ENCODE measurements at regions not wholly inside any gene's neighbourhood (a gene's known extent, or its start where the extent isn't known, plus 50 kb on each side); places are given as distances from the start of the nearest gene placed in this dataset.

DNA sequence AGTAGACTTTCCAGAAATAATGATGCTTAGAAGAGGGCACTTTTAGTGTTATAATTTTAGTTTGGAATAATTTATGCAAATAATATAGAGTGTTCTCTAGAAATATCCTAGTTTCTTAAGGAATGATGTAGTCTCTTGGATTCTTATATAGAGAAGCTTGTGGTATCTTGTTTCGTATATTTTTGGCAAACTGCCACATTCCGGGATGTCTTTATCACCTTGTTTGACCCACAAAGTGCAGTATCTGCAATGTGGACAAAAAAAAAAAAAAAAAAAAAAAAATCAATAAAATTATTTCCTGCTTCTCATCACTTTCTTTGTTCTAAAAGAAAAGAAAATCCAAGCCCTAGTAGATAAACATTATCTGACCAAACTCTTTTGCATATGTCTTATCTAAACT lies 1577.7 kb upstream of the TENM3 start:
- H2AK5ac ChIP-seq (ENCODE audit: low read length), result no peak overlapping the region

DNA sequence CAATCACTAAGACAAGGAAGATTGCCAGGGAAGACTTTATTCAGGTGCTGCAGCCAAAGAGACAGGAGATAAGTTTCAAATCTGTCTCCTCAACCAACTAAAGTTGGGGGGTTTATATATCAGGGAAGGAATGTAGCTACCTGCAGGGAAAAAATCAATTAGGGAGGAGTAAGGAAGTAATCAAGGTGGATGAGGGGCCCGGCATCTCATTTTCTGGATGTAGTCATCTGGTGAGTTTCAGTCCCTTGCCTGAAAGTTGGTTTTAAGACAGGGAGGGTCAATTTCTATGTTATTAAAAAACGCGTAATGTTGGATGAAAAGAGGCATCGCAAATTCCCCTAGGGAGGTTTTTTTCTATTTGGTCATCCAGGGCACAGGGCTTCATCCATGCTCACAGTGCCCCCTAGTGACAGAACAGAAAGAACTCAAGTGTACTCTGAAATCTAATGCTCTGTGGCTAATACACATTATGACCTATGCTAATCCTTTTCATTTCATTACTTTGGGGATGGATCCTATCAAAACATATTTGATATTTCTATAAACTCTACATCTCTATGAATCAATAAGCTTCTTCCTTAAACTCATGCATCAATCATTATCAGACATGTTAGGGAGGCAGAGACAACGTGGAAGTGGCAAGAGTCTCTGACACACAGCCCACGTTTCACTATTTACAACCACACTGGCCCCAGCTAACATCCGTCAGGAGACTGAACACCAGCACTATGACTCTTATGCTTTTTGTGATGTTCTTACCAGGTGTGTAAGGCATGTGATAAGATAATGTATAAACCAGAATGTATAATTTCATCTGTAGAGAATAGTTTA lies 1577.0 kb upstream of the TENM3 start:
- Histone ChIP-seq H3K27me3 (ENCODE audit: insufficient read depth, low read length) (no peaks in the 10 kb centered on the region), H3K36me3 (ENCODE audit: control insufficient read depth in 1 of 2, insufficient read depth in 2 of 2, low read length in 2 of 2) (no peaks in the 10 kb centered on the region), H3K9me3 (ENCODE audit: insufficient read depth, low read depth, low read length) (no peaks in the 10 kb centered on the region), H2BK12ac (ENCODE audit: low read length) (no peak overlapping the region), H4K12ac (ENCODE audit: low read depth, low read length) (peak overlapping the region; percentile 43), H3K4me1 (ENCODE audit: control insufficient read depth in 1 of 2, insufficient read depth in 2 of 2, low read length in 2 of 2) (no peaks in the 10 kb centered on the region), H3K4me3 (ENCODE audit: low read depth, low read length) (no peak overlapping the region), H3K27ac (ENCODE audit: low read depth, low read length) (no peak overlapping the region), H3K14ac (ENCODE audit: low read length) (no peak overlapping the region), H2AFZ (ENCODE audit: insufficient read depth, low read length, poor library complexity) (no peak overlapping the region), H3K79me2 (ENCODE audit: control insufficient read depth, insufficient read depth, low read length, poor library complexity) (no peaks in the 10 kb centered on the region), H4K91ac (ENCODE audit: low read depth, low read length) (no peak overlapping the region), H2BK5ac (ENCODE audit: low read depth, low read length, poor library complexity) (no peak overlapping the region), H2BK120ac (ENCODE audit: insufficient read depth, low read length, poor library complexity) (no peak overlapping the region), H3K23ac (ENCODE audit: low read length) (no peak overlapping the region), H3K4me2 (ENCODE audit: low read length) (peak overlapping the region; percentile 27), H3K4ac (ENCODE audit: low read depth, low read length) (no peak overlapping the region), H3K18ac (ENCODE audit: low read length) (no peak overlapping the region), H4K8ac (ENCODE audit: low read depth, low read length) (no peak overlapping the region), H2AK5ac (ENCODE audit: low read length) (no peak overlapping the region), H3K79me1 (ENCODE audit: low read length) (no peaks in the 10 kb centered on the region), H3K9ac (ENCODE audit: low read length) (peak overlapping the region; percentile 34)
- no CpG with 5 or more reads among the region's 7 CpGs for WGBS (ENCODE audit: extremely low coverage, insufficient coverage, insufficient read length)
- DNase-seq, result peak; percentile 20 to 77

More for the DNA sequence above, 1577.7 kb upstream of the TENM3 start:
- no peaks in the 10 kb centered on the region for H3K79me2 ChIP-seq (ENCODE audit: control insufficient read depth, insufficient read depth, low read length, poor library complexity)
- H3K9me3 ChIP-seq (ENCODE audit: insufficient read depth, low read depth, low read length), result no peaks in the 10 kb centered on the region
- H3K9ac ChIP-seq (ENCODE audit: low read length), result no peak overlapping the region
- WGBS (ENCODE audit: extremely low coverage, insufficient coverage, insufficient read length), result no CpG with 5 or more reads among the region's 2 CpGs
- H4K8ac ChIP-seq (ENCODE audit: low read depth, low read length), result no peak overlapping the region
- H3K23ac ChIP-seq (ENCODE audit: low read length), result no peak overlapping the region
- H3K27me3 ChIP-seq (ENCODE audit: insufficient read depth, low read length), result no peaks in the 10 kb centered on the region
- no peaks in the 10 kb centered on the region for H3K79me1 ChIP-seq (ENCODE audit: low read length)
- no peak for DNase-seq
- H3K4me2 ChIP-seq (ENCODE audit: low read length), result no peak overlapping the region
- H2AFZ ChIP-seq (ENCODE audit: insufficient read depth, low read length, poor library complexity), result no peak overlapping the region
- no peak overlapping the region for H3K18ac ChIP-seq (ENCODE audit: low read length)
- H3K4me3 ChIP-seq (ENCODE audit: low read depth, low read length), result no peak overlapping the region
- H4K12ac ChIP-seq (ENCODE audit: low read depth, low read length), result no peak overlapping the region
- no peaks in the 10 kb centered on the region for H3K4me1 ChIP-seq (ENCODE audit: control insufficient read depth in 1 of 2, insufficient read depth in 2 of 2, low read length in 2 of 2)
- H4K91ac ChIP-seq (ENCODE audit: low read depth, low read length), result no peak overlapping the region
- no peak overlapping the region for H3K4ac ChIP-seq (ENCODE audit: low read depth, low read length)
- H2BK12ac ChIP-seq (ENCODE audit: low read length), result no peak overlapping the region
- no peak overlapping the region for H2BK5ac ChIP-seq (ENCODE audit: low read depth, low read length, poor library complexity)
- H2BK120ac ChIP-seq (ENCODE audit: insufficient read depth, low read length, poor library complexity), result no peak overlapping the region
- H3K36me3 ChIP-seq (ENCODE audit: control insufficient read depth in 1 of 2, insufficient read depth in 2 of 2, low read length in 2 of 2), result no peaks in the 10 kb centered on the region
- H3K27ac ChIP-seq (ENCODE audit: low read depth, low read length), result no peak overlapping the region
- H3K14ac ChIP-seq (ENCODE audit: low read length), result no peak overlapping the region

GRCh38 chr4:180668732-180669131 lies 1574.5 kb upstream of the TENM3 start:
- Histone ChIP-seq H3K27me3 (ENCODE audit: insufficient read depth, low read length) (no peaks in the 10 kb centered on the region), H3K36me3 (ENCODE audit: control insufficient read depth in 1 of 2, insufficient read depth in 2 of 2, low read length in 2 of 2) (no peaks in the 10 kb centered on the region), H2AK5ac (ENCODE audit: low read length) (no peak overlapping the region), H3K79me1 (ENCODE audit: low read length) (no peaks in the 10 kb centered on the region), H3K9me3 (ENCODE audit: insufficient read depth, low read depth, low read length) (no peaks in the 10 kb centered on the region), H2BK120ac (ENCODE audit: insufficient read depth, low read length, poor library complexity) (no peak overlapping the region), H3K18ac (ENCODE audit: low read length) (no peak overlapping the region), H3K27ac (ENCODE audit: low read depth, low read length) (no peak overlapping the region), H3K4me1 (ENCODE audit: control insufficient read depth in 1 of 2, insufficient read depth in 2 of 2, low read length in 2 of 2) (no peaks in the 10 kb centered on the region), H3K4ac (ENCODE audit: low read depth, low read length) (no peak overlapping the region), H2BK12ac (ENCODE audit: low read length) (no peak overlapping the region), H4K91ac (ENCODE audit: low read depth, low read length) (no peak overlapping the region), H4K8ac (ENCODE audit: low read depth, low read length) (no peak overlapping the region), H4K12ac (ENCODE audit: low read depth, low read length) (no peak overlapping the region), H3K14ac (ENCODE audit: low read length) (no peak overlapping the region), H3K9ac (ENCODE audit: low read length) (no peak overlapping the region), H3K79me2 (ENCODE audit: control insufficient read depth, insufficient read depth, low read length, poor library complexity) (no peaks in the 10 kb centered on the region), H3K23ac (ENCODE audit: low read length) (no peak overlapping the region), H3K4me2 (ENCODE audit: low read length) (no peak overlapping the region), H2BK5ac (ENCODE audit: low read depth, low read length, poor library complexity) (no peak overlapping the region), H2AFZ (ENCODE audit: insufficient read depth, low read length, poor library complexity) (no peak overlapping the region), H3K4me3 (ENCODE audit: low read depth, low read length) (no peak overlapping the region)
- 100% methylated on average over 2 of the region's 14 CpGs for WGBS (ENCODE audit: extremely low coverage, insufficient coverage, insufficient read length)
- DNase-seq, result no peak

DNA sequence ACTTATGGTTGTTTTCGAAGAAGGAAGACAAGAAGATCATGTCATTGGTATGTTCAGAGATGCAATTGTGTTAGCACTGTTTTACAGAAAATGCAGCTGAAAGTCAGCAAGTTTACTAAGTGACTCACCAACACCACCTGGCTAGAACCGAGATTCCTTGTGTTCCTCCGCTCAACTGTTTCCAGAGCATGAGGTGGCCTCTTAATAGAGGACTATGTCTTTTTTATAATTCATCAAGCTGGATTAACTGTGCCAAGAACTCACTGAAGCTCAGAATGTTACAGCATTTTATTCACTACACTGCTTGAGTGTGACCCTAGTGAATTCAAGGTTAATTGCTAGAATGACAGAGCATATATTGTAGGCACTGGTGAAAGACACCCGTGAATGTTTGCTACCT lies 1573.5 kb upstream of the TENM3 start:
- no peak overlapping the region for H3K18ac ChIP-seq (ENCODE audit: low read length)
- H4K91ac ChIP-seq (ENCODE audit: low read depth, low read length), result no peak overlapping the region
- no peak overlapping the region for H2BK5ac ChIP-seq (ENCODE audit: low read depth, low read length, poor library complexity)
- H3K27ac ChIP-seq (ENCODE audit: low read depth, low read length), result no peak overlapping the region
- H2BK120ac ChIP-seq (ENCODE audit: insufficient read depth, low read length, poor library complexity), result no peak overlapping the region
- no peak overlapping the region for H3K4ac ChIP-seq (ENCODE audit: low read depth, low read length)
- H3K79me1 ChIP-seq (ENCODE audit: low read length), result no peaks in the 10 kb centered on the region
- H3K36me3 ChIP-seq (ENCODE audit: control insufficient read depth in 1 of 2, insufficient read depth in 2 of 2, low read length in 2 of 2), result no peaks in the 10 kb centered on the region
- no peak overlapping the region for H3K14ac ChIP-seq (ENCODE audit: low read length)
- H3K9me3 ChIP-seq (ENCODE audit: insufficient read depth, low read depth, low read length), result no peaks in the 10 kb centered on the region
- H3K4me3 ChIP-seq (ENCODE audit: low read depth, low read length), result no peak overlapping the region
- no peak overlapping the region for H3K9ac ChIP-seq (ENCODE audit: low read length)
- H2BK12ac ChIP-seq (ENCODE audit: low read length), result no peak overlapping the region
- H3K4me1 ChIP-seq (ENCODE audit: control insufficient read depth in 1 of 2, insufficient read depth in 2 of 2, low read length in 2 of 2), result no peaks in the 10 kb centered on the region
- no peak overlapping the region for H3K23ac ChIP-seq (ENCODE audit: low read length)
- peak; percentile 57 to 75 for DNase-seq
- no peaks in the 10 kb centered on the region for H3K27me3 ChIP-seq (ENCODE audit: insufficient read depth, low read length)
- no peaks in the 10 kb centered on the region for H3K79me2 ChIP-seq (ENCODE audit: control insufficient read depth, insufficient read depth, low read length, poor library complexity)
- H4K12ac ChIP-seq (ENCODE audit: low read depth, low read length), result no peak overlapping the region
- H3K4me2 ChIP-seq (ENCODE audit: low read length), result no peak overlapping the region
- no peak overlapping the region for H2AFZ ChIP-seq (ENCODE audit: insufficient read depth, low read length, poor library complexity)
- WGBS (ENCODE audit: extremely low coverage, insufficient coverage, insufficient read length), result no CpG with 5 or more reads among the region's 4 CpGs
- no peak overlapping the region for H2AK5ac ChIP-seq (ENCODE audit: low read length)
- H4K8ac ChIP-seq (ENCODE audit: low read depth, low read length), result no peak overlapping the region
